GM19397 (cell line): ENCODE measurements at regions not wholly inside any gene's neighbourhood (a gene's known extent, or its start where the extent isn't known, plus 50 kb on each side); places are given as distances from the start of the nearest gene placed in this dataset.
"Not testable (repeated sequence)": the region's sequence is repeated elsewhere in the genome, so short reads cannot be mapped to it uniquely, and the experiment has no call there.

Source experiments
- ATAC-seq: cut with Tn5 transposase; IDR thresholded peaks from one replicate; pipeline ENCODE4 v1.9.1; 2021; ENCODE audit warnings: mild to moderate bottlenecking, moderate library complexity; ENCODE audit not compliant: unreplicated experiment

GRCh38 chr11:98409069-98409468 is 611.7 kb upstream of the CNTN5 start:
- no peak for ATAC-seq

DNA sequence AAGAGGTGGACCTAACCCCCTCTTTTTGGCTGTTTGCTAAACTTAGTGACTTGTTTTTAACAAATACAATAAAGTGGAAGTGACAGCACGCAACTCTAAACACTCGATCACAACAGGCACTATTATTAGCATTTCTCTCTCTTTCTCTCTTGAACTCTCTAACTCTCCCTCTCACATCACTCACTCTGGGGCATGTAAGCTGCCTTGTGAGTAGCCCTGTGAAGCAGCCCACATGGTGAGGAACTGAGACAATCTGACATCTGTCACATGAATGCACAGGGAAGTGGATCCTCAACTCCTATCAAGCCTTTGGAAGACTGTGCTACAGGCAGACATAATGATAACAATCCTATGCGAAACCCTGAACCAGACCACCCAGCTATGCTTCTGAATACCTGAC is 609.0 kb upstream of the CNTN5 start:
- ATAC-seq, result no peak

DNA sequence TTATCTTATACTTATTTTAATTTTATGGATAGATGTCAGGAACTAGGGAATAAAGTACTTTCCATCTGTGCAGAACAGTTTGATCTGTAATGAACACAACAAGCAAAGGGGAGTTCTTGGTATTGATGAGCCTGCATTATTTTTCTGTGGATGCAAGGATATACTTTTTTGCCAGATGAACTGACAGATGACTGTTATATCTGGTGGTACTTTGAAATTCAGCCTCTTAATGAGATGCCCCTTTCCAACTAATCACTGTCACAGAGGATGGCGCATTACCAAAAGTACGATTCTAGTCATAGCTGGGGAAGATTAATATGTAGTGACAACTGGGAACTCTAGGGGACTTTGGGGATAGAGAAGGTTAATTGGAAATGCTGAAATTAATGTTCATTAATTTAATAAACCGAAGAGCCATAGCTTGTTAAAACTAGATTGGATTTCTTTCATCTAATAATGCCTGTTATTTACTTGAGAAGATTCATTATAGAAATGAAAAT is 603.4 kb upstream of the CNTN5 start:
- no peak for ATAC-seq

- ATAC-seq, result no peak
Observed at GRCh38 chr11:98423933-98424332, 596.8 kb upstream of the CNTN5 start.

DNA sequence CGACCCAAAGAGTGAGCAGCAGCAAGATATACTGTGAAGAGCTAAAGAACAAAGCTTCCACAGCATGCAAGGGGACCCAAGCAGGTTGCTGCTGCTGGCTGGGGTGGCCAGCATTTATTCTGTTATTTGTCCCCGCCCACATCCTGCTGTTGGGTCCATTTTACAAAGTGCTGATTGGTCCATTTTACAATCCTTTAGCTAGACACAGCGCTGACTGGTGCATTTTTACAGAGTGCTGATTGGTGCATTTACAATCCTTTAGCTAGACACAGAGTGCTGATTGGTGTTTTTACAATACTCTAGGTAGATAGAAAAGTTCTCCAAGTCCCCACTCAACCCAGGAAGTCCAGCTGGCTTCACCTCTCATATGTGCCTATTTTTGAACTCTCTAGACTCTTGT is 596.0 kb upstream of the CNTN5 start:
- not testable (repeated sequence) for ATAC-seq

DNA sequence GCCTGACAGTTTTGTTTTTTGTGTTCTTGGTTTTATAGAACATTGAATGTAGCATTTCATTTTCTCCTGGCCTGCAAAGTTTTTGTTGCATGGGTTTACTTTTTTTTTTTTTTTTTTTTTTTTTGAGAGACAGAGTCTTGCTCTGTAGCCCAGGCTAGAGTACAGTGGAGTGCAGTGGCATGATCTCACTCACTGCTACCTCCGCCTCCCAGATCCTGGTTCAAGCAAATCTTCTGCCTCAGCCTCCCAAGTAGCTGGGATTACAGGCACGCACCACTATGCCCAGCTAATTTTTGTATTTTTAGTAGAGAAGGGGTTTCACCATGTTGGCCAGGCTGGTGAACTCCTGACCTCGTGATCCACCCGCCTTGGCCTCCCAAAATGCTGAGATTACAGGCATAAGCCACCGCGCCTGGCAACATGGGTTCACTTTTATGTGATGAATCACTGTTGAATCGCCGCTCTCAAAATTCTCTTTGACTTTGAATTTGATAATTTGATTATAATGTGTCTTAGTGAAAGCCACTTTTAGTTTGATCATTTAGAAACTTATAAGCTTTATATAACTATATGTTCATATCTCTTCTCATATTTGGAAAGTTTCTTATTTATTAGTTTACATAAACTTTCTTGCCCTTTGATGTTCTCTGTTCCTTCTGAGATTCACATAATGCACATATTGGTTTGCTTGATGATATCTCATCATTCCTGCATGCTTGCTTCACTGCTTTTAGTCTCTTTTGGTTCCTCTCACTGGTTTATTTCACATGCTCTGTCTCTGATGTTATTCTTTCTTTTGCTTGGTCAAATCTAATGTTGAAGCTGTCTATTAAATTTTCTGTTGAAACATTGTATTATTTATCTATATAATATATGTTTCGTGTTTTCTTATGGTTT is 589.0 kb upstream of the CNTN5 start:
- ATAC-seq, result no peak

DNA sequence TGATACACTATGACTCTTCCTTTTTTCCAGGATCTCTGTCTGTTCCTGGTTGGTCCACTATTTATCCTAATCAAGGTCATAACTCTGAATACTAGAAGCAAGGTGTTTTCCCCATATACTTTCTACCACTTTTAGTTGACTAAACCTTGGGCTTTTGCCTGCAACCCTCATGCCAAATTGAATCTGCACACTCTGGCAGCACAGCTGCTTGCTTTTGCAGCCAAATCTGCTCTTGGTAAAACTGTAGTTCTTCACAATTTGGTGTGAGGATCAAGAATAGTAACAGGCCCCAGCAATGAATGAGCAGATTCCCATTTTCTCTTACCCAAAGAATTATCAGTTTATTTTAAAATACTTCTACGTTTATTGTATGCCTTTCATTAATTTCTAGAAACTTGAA is 586.5 kb upstream of the CNTN5 start:
- no peak for ATAC-seq

DNA sequence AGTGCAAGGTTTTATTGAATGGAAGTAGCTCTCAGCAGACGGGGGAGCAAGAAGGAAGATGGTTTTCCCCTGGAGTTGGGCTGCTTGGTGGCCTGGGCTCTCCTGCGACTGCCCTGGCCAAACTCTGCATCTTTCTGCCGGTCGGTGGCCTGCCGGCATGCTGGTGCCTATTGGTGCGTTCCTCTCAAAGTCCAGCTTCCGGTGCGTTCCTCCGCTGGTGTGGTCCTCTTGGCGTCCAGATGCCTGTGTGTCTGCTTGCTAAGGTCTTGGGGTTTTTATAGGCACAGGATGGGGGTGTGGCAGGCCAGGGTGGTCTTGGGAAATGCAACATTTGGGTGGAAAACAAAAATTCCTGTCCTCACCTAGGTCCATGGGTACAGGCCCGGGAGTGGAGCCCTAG is 567.4 kb upstream of the CNTN5 start:
- ATAC-seq, result no peak

- no peak for ATAC-seq
Observed at GRCh38 chr11:98455500-98456307, 565.0 kb upstream of the CNTN5 start.

GRCh38 chr11:98456308-98456680 is 564.5 kb upstream of the CNTN5 start:
- ATAC-seq, result no peak

DNA sequence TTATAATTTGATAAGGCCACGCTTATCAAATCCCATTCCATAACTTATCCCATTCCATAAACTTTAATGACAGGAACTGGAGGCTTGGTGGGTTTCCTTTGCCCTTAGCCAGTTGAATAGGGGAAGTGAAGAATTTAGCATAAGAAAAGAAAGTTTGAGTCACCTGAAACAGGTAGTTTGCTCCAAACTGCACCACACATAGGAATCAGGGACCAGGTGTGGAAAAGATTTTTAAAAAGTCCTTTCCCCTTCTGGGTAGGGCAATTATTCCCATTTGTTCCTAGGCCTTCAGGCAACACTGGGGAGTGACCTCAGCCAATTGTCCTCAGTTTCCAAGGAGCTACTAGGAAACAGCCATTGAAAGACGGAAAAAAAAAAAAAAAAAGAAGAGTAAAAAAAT is 525.7 kb upstream of the CNTN5 start:
- no peak for ATAC-seq

DNA sequence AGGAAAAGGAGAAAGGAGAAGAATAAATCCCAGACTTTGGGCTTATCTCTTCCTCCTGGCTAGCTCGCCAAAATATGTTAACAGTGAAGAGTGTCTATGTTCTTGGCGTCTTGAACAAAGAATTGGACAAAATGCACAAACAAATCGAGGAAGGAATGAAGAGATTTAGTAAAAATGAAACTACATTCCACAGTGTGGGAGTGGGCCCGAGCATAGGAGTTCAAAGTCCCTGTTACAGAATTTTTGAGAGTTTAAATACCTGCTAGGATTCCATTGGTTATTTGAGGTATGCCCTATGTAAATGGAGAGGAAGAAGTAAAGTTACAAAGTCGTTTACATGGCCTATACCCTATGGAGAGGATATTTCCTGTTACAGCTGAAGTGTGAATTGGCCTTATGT is 525.1 kb upstream of the CNTN5 start:
- ATAC-seq, result no peak

DNA sequence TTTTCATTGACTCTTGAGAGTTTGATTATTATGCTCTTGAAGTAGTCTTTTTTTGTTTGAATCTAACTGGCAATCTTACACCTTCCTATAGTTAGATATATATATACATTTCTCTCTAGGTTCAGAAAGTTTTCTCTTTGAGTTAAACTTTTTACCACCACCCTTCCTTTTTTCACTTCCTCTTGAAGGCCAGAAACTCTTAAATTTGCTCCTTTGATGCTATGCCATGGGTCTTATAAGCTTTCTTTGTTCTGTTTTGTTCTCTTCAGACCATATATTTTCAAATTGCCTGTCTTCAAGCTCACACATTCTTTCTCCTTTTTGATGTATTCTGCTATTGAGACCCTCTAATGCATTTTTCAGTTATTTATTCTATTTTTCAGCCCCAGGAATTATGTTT is 513.5 kb upstream of the CNTN5 start:
- no peak for ATAC-seq

GRCh38 chr11:98512938-98513337 is 507.8 kb upstream of the CNTN5 start:
- ATAC-seq, result no peak

GRCh38 chr11:98531576-98531975 is 489.2 kb upstream of the CNTN5 start:
- no peak for ATAC-seq

GRCh38 chr11:98536023-98536422 is 484.7 kb upstream of the CNTN5 start:
- ATAC-seq, result no peak

DNA sequence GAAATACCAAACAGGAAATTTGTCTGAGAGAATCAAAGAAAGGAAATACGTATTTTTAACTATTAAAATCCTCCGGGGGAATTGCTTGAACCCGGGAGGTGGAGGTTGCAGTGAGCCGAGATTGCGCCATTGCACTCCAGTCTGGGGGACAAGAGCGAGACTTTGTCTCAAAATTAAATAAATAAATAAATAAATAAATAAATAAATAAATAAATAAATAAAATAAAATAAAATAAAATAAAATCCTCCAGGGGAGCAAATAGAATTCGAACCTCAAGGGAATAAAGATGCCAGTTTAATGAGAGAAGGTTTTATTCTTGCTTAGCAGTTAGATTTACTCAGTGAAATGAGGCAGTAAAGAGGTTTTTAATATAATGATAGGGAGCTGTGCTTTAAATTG is 482.4 kb upstream of the CNTN5 start:
- ATAC-seq, result not testable (repeated sequence)

DNA sequence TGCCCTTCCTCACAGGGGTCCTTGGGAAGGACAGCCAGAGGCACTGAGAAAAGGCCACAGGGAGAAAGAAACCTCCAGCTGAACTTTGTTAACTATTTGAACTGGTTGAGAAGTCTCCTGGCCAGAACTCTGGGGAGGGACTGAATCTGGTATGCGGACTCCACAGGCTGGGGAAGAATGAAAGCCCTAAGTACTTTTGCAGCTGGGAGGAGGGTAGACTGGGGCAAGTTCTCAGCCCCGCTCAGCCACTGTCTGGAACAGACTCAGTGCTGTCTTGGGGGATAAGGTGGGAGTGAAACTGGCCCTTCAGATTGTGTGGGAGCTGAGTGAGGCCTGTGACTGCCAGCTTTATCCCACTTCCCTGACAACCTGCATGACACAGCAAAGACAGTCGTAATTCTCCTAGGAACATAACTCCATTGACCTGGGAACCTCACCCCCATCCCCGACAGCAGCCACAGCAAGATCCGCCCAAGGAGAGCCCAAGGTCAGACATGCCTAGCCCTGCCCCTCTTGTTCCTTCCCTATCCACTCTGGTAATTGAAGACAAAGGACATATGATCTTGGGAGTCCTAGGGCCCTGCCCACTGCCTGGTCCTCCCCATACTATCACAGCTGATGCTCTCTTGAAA is 475.1 kb upstream of the CNTN5 start:
- ATAC-seq, result no peak

DNA sequence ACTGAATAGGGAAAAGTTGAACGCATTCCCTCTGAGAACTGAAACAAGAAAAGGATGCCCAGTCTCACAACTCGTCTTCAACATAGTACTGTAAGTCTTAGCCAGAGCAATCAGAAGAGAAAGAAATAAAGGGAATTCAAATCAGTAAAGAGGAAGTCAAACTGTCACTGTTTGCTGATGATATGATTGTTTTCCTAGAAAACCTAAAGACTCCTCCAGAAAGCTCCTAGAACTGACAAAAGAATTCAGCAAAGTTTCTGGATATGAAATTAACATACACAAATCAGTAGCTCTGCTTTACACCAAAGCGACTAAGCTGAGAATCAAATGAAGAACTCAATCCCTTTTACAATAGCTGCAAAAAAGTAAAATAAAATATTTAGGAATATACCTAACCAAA is 471.2 kb upstream of the CNTN5 start:
- ATAC-seq, result no peak

- ATAC-seq, result no peak
Observed at GRCh38 chr11:98559961-98560360, 460.8 kb upstream of the CNTN5 start.

GRCh38 chr11:98561252-98561651 is 459.5 kb upstream of the CNTN5 start:
- ATAC-seq, result no peak
